NCI-H2171 treated with DMSO at 0.1 percent for 48 hours (cell line): ENCODE measurements at regions not wholly inside any gene's neighbourhood (a gene's known extent, or its start where the extent isn't known, plus 50 kb on each side); places are given as distances from the start of the nearest gene placed in this dataset.
"Not testable (repeated sequence)": the region's sequence is repeated elsewhere in the genome, so short reads cannot be mapped to it uniquely, and the experiment has no call there.

ENCODE experiments used
- DNase-seq: peaks from one replicate; lab custom pipeline; 2025; lab: John Stamatoyannopoulos, UW

DNA sequence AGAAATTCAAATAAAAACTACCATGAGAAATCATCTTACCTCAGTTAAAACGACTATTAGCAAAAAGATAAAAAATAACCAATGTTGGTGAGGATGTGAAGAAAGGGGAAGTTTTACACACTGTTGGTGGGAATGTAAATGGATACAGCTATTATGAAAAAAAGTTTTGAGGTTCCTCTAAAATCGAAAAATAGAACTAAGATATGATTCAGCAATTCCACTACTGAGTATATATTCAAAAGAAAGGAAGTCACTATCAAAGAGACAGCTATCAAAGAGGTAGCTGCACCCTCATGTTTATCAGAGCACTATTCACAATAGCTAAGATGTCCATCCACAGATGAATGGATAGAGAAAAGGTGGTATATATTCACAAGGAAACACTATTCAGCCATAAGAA lies 1888.4 kb downstream of the MAT2B start:
- no peak for DNase-seq

GRCh38 chr5:165397516-165397915 lies 1892.1 kb downstream of the MAT2B start:
- DNase-seq, result no peak

- DNase-seq, result no peak
Measured at GRCh38 chr5:165400086-165400485, 1894.7 kb downstream of the MAT2B start.

DNA sequence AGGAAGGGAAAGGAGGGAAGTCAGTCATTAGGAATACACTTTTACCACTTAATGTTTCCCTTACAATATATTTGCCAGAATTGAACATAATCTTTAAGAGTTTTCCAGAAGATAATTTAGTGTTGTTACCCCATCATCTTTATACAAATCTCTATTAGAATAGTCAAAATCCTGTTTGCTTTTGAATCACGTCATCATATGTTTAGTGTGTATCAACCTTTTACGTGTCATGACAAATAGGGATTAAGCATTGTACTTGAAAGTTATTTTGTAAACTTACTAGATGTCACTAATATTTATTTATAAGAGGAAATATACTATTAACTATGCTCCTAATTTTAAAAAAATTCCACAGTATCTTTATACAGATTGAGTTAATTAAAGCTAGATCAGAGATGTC lies 1899.5 kb downstream of the MAT2B start:
- DNase-seq, result no peak

DNA sequence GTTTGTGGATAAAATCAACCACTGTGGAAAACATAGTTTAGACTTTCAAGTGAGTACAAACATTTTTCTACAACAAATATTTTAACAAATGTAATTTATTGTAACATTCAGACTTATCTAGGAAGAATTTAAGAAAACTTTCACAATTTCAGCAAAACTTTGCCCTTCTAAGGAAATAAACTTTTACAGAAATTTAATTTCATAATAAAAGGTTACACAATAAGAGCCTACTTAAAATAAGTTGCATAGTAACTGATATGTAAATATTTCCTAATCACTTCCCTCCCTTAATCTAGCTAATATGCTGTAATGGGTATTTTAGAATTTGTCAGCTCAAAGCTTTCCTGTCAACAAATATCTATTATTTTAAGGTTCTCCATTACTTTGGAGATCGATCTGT lies 1899.9 kb downstream of the MAT2B start:
- DNase-seq, result no peak

- DNase-seq, result no peak
Measured at GRCh38 chr5:165407352-165407751, 1901.9 kb downstream of the MAT2B start.

- no peak for DNase-seq
Measured at GRCh38 chr5:165410476-165410875, 1905.1 kb downstream of the MAT2B start.

DNA sequence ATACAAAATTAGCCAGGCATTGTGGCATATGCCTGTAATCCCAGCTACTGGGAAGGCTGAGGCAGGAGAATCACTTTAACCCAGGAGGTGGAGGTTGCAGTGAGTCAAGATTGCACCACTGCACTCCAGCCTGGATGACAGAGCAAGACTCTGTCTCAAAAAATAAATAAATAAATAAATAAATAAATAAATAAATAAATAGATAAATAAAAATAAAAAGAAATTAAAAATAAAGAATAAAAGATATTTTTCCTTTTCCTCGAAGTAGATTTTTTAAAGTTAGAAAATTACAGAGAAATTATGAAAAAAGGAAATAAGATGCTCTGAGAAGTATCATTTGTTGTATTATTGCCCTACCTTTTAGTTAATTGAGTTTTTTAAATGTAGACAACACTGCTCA lies 1906.1 kb downstream of the MAT2B start:
- DNase-seq, result not testable (repeated sequence)

DNA sequence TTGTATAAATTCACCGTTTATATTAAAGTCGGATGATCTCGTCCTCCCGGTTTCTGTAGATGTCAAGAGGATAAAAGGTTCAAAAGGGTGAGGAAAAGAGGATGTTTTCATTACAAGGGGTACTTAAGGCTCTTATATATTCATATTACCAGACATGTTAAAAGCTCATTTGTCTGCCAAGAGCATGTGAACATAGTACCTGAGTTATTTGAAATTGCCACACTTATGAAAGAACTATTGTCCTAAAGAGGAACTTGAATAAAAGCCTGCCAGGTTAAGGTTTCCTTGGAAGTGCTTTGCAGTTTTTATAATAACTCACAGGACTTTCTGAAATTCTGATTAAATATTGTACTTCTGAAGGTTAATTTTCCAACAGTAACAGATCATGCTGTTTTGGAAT lies 1915.1 kb downstream of the MAT2B start:
- DNase-seq, result no peak

DNA sequence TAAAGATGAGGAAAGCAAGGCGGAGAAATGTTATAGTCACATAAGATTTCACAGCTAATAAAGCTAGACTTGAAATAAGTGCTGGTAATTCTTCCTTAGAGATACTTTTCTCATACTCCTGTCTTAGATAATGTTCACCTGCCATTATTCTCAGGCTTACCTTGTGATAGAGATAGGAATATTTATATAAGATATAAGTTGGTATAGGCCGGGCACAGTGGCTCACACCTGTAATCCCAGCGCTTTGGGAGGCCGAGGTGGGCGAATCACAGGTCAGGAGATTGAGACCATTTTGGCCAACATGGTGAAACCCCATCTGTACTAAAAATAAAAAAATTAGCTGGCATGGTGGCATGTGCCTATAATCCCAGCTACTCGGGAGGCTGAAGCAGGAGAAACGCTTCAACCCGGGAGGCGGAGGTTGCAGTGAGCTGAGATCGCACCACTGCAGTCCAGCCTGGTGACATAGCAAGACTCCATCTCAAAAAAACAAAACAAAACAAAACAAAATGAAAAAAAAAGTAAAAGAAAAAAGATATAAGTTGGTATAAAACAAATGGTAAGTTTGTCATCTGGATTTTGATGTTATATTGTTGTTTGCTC lies 1918.4 kb downstream of the MAT2B start:
- no peak for DNase-seq

DNA sequence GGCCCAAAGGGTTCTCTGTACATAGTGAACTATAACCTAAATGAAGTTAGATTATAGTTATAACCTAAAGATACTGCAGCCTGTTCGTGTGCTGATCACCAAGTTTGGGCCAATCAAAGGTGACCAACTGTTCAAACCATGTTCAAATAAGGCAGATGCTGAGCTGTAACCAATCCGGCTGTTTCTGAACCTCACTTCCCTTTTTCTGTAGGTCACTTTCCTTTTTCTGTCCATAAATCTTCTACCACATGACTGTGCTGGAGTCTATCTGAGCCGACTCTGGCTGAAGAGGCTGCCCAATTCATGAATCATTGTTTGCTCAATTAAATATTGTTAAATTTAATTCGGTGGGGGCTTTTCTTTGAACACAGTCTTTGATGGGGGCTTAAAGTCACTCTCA lies 1920.2 kb downstream of the MAT2B start:
- DNase-seq, result no peak

- no peak for DNase-seq
Measured at GRCh38 chr5:165448753-165449152, 1943.3 kb downstream of the MAT2B start.

DNA sequence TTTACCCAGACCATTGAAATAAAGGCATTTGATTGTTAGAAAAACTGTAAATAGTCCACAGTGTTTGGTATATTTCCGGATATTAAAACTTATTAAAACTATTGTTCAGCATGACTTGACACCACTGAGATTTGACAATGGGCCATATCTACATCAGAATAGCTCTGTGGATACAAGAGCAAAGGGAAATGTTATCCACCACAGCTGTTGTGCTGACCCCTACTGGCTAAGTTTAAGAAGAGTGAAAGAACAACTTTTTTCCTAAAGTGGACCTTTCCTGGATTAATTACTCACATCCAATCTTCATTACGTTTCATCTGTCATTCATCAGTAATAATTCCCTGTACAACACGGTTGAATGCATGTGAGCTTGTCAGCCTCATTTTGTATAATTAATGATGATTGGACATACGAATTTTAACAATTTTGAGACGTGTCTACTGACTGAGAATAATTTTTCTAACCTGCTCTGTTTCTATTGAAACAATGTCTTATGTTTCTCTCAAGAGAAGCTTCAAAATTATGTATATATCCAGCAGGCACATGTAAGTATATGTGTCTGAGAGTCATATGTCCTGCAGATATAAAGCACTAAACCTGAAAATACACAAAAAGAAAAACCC lies 1952.6 kb downstream of the MAT2B start:
- DNase-seq, result no peak

- no peak for DNase-seq
Measured at GRCh38 chr5:165459232-165459631, 1953.8 kb downstream of the MAT2B start.

DNA sequence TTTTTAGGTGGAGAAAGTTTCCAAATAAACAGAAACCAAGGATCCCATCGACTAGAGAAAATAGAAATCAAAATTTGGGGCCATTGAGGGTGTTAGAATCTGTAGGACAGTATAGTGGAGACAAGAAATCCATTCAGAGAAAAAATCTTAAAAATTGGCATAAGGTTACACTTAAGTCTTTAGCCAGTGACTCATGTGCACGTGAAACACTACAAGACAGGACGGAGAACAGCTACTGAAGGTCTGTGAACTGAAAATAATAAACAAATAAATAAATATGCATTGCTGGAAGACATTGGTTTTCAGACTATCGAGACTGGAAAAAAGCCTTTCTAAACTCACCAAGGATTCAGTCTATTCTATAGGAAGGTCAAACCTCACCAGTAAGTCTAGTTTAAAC lies 1955.5 kb downstream of the MAT2B start:
- no peak for DNase-seq

DNA sequence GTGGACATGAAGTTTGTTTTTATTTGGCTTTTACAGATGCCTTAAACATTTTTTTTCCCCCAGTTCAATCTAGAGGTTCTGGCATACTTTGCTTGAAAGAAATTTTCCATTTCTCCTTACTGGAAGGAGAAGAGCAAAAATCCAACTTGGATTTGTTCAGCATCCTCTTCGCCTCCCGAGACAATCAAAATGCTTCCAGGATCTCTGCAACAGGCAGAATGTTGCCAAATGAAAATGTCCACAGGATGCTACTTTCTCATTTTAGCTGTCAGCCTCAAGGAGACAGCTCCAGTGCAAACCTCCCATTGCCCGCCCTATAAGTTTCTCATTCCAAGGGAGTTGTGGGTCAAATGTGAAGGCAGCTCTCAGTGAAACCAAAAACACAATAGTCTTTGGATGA lies 1972.1 kb downstream of the MAT2B start:
- DNase-seq, result no peak

DNA sequence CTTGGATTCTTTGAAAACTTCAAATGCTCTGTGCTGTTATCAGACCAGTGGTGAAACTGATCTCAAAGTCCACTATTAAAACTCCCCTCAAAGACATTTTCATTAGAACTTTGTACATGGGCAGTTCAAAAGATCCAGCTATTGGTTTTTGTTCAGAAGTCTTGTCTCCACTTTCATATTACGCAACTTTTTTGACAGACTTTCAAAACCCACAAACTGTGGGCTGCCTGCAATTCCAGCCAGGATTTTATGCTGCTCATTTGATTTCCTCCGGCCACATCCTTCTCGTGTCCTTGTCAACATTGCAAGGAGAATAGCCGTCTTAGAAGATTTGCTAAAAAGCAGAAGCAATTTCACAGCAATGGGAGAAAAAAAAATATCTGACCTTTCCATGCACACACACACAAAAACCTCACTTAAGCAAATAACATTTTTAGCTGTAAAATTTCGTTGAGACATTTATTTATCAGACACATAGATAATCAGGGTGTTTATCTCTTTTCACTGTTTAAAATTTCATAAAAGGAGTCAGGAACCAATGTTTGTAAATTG lies 1990.5 kb downstream of the MAT2B start:
- DNase-seq, result no peak

GRCh38 chr5:165497707-165498106 lies 1992.3 kb downstream of the MAT2B start:
- peak; percentile 1 for DNase-seq

DNA sequence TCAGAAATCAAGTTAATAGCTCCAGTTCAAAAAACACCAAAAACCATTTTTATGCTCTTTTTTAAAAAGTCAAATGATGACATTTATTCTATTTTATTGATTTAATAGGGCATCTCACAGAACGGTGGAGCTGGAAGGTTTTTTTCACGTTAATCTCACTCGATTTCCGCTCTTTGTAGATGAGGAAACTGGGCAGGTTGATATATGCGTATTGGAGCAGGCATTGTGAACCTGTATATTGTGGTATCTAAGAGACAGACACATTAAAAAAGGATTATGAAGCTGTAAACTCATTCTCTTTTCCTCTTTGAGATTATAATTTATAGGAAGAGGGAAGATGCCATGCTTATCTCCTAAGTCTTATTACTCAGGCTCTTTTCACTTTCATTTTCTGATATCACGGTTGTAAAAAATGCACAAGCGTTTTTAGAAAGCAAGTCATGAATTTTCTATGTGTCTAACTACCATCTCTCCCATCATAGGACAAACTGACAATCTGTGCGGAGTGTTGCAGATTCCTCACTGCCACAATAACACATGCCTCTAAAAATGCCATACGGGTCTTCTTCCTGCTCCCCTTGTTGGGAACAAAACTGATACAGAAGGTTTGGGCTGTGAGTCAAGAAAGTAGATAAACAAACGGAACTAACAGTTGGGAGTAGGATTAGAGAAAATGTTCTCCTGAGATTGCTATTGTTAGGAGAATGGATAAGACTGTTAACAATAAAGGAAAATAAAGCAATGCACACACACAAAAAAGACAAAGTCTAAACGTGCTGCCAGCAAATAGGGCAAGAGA lies 1997.7 kb downstream of the MAT2B start:
- no peak for DNase-seq

GRCh38 chr5:165504674-165505073 lies 1999.3 kb downstream of the MAT2B start:
- DNase-seq, result no peak

DNA sequence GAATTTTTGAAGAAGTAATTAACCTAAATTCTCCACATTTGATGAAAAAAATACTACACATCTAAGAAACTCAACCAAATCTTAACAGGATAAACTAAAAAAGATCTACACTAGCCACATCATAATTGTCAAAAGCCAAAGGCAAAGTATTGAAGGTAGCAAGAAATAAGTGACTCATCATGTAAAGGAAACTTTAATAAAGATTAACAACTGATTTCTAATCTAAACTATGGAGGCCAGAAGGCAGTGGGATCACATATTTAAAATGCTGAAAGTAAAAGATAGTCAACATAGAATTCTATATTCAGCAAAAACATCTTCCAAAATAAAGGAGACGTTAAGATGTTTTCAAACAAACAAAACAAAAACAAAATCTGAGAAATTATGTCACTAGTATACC lies 2002.9 kb downstream of the MAT2B start:
- no peak for DNase-seq

DNA sequence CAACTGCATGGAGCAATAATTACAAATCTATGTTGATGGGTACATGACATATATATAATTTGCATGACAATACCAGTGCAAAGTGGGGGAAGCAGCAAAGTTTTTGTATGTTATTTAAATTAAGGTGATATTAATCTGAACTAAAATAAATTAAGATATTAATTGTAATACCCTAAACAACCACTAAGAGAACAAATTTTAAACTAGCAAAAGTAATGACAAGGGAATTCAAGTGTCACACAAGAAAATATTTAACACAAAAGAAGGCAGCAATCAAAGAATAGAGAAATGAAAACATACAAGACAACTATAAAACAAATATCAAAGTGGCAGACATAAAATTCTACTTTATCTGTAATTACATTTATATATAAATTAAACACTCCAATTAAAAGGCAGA lies 2003.4 kb downstream of the MAT2B start:
- no peak for DNase-seq
